Activated B cell treated with CpG ODN at 0.5 μM for 24 hours (primary cell): ENCODE measurements at regions not wholly inside any gene's neighbourhood (a gene's known extent, or its start where the extent isn't known, plus 50 kb on each side); places are given as distances from the start of the nearest gene placed in this dataset.
"Not testable (repeated sequence)": the region's sequence is repeated elsewhere in the genome, so short reads cannot be mapped to it uniquely, and the experiment has no call there.

Experiments
- ATAC-seq: fragments of 200-7000 bp; cut with Tn5 transposase; one replicate; pipeline ENCODE4 v1.10.0; 2021; ENCODE audit warnings: low read depth, mild to moderate bottlenecking, moderate library complexity
- CTCF ChIA-PET: fragments of 350-600 bp; sonication (Branson Sonifier 250); formaldehyde crosslinking; loops from one replicate; lab custom pipeline; 2021; ENCODE audit warnings: antibody characterized with exemption; lab: Charles Lee
- POLR2A ChIA-PET: fragments of 350-600 bp; sonication (Branson Sonifier 250); formaldehyde crosslinking; loops from one replicate; lab custom pipeline; 2021; ENCODE audit warnings: antibody characterized with exemption; lab: Charles Lee
- DNase-seq: peaks from one replicate; pipeline ENCODE4 v3.0.0; 2022
- H3K27ac Mint-ChIP-seq: one replicate; pipeline ENCODE4 v1.8.0; 2020; ENCODE audit warnings: mixed read lengths
- H3K27me3 Mint-ChIP-seq: one replicate; pipeline ENCODE4 v1.8.0; 2021; ENCODE audit warnings: mixed read lengths
- H3K36me3 Mint-ChIP-seq: one replicate; pipeline ENCODE4 v1.8.0; 2021; ENCODE audit warnings: low read depth, mixed read lengths
- H3K4me1 Mint-ChIP-seq: one replicate; pipeline ENCODE4 v1.8.0; 2021; ENCODE audit warnings: mixed read lengths
- H3K4me3 Mint-ChIP-seq: one replicate; pipeline ENCODE4 v1.8.0; 2020; ENCODE audit warnings: mild to moderate bottlenecking, mixed read lengths
- H3K9me3 Mint-ChIP-seq: one replicate; pipeline ENCODE4 v1.8.0; 2020; ENCODE audit warnings: mixed read lengths
- intact Hi-C: fragments of 100-400 bp; cut with micrococcal nuclease; formaldehyde crosslinking; loops from one replicate; pipeline ENCODE4 v1.15.1; 2024
- TF ChIP-seq, protein P1 (sequence below): fragments of 200-600 bp; IDR thresholded peaks from one replicate; pipeline ENCODE4 v1.8.0; 2022; ENCODE audit warnings: antibody characterized with exemption, mild to moderate bottlenecking

- no peaks in the 10 kb centered on the region for H3K27me3 Mint-ChIP-seq
- TF ChIP-seq, protein P1, sequence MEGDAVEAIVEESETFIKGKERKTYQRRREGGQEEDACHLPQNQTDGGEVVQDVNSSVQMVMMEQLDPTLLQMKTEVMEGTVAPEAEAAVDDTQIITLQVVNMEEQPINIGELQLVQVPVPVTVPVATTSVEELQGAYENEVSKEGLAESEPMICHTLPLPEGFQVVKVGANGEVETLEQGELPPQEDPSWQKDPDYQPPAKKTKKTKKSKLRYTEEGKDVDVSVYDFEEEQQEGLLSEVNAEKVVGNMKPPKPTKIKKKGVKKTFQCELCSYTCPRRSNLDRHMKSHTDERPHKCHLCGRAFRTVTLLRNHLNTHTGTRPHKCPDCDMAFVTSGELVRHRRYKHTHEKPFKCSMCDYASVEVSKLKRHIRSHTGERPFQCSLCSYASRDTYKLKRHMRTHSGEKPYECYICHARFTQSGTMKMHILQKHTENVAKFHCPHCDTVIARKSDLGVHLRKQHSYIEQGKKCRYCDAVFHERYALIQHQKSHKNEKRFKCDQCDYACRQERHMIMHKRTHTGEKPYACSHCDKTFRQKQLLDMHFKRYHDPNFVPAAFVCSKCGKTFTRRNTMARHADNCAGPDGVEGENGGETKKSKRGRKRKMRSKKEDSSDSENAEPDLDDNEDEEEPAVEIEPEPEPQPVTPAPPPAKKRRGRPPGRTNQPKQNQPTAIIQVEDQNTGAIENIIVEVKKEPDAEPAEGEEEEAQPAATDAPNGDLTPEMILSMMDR: no peak
Measured at GRCh38 chr1:83123019-83123418, 875.9 kb downstream of the TTLL7 start.

DNA sequence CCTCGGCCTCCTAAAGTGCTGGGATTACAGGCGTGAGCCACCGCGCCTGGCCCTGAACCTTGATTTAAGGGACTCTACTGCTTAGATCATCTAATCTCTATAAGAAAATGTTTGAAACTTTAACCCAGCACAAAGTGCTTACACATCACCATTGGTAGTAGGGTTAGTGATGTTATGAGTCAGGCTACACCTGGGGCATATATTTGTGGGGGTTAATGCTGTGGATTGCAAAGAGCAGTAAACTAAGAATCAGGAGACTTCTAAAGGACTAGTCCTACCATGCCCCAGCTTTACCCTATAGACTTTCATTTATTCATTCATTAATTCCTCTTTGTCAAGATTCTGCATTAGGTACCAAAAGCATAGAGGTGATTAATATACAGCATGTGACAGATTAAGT, 880.5 kb downstream of the TTLL7 start:
- no peaks in the 10 kb centered on the region for H3K27me3 Mint-ChIP-seq
- no peak for ATAC-seq
- DNase-seq: no peak
- H3K9me3 Mint-ChIP-seq: peaks cover 2% of the 10 kb centered on the region
- H3K27ac Mint-ChIP-seq: no peak overlapping the region
- POLR2A ChIA-PET: no interaction called here
- H3K4me1 Mint-ChIP-seq: no peaks in the 10 kb centered on the region
- CTCF ChIA-PET: no interaction called here
- TF ChIP-seq, protein P1: no peak
- H3K36me3 Mint-ChIP-seq: no peaks in the 10 kb centered on the region
- intact Hi-C loops: no loop called here
- H3K4me3 Mint-ChIP-seq: no peak overlapping the region

More at GRCh38 chr1:83123019-83123418, 875.9 kb downstream of the TTLL7 start:
- POLR2A ChIA-PET: no interaction called here
- intact Hi-C loops: loop anchor here (10.0 kb wide), 1 partner anchor 642 kb away; no protein-coding TSS in a partner anchor
- Mint-ChIP-seq H3K4me1 (no peaks in the 10 kb centered on the region), H3K4me3 (no peak overlapping the region), H3K27ac (no peak overlapping the region), H3K36me3 (no peaks in the 10 kb centered on the region), H3K9me3 (no peaks in the 10 kb centered on the region)
- CTCF ChIA-PET: no interaction called here
- ATAC-seq: no peak
- DNase-seq: no peak

DNA sequence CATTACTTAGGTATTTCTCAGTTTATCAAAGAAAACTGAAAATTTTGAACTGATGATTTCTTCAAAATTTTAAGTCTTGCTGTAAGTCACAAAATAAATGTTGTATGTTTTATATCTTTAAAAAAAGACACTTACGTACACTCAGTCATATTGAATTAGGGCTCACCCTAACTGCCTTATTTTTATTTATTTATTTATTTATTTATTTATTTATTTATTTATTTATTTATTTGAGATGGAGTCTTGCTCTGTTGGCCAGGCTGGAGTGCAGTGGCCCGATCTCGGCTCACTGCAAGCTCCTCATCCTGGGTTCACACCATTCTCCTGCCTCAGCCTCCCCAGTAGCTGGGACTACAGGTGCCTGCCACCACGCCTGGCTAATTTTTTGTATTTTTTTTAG, 881.9 kb downstream of the TTLL7 start:
- DNase-seq, H3K36me3 Mint-ChIP-seq, H3K4me3 Mint-ChIP-seq, H3K27ac Mint-ChIP-seq, intact Hi-C loops, POLR2A ChIA-PET, ATAC-seq, H3K27me3 Mint-ChIP-seq, CTCF ChIA-PET, H3K9me3 Mint-ChIP-seq, H3K4me1 Mint-ChIP-seq: not testable (repeated sequence)

DNA sequence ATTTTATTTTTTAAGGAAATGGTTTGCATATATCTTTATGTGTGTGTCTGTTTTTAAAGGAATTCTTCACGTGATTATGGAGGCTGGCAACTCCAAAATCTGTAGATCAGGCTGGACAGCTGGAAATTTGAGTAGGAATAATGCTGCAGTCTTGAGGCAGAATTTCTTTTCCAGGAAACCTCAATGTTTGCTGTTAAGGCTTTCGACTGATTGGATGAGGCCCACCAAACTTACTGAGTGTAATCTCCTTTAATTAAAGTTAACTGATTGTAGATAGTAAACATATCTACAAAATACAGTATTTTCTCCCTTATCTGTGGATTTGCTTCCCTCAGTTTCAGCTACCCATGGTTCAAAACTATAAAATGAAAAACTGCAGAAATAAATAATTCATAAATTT, 883.1 kb downstream of the TTLL7 start:
- no peaks in the 10 kb centered on the region for H3K36me3 Mint-ChIP-seq
- POLR2A ChIA-PET: no interaction called here
- peaks cover 2% of the 10 kb centered on the region for H3K9me3 Mint-ChIP-seq
- ATAC-seq (no peak), DNase-seq (no peak)
- intact Hi-C loops: no loop called here
- CTCF ChIA-PET: no interaction called here
- H3K27me3 Mint-ChIP-seq: no peaks in the 10 kb centered on the region
- H3K4me1 Mint-ChIP-seq: no peaks in the 10 kb centered on the region
- TF ChIP-seq, protein P1: no peak
- H3K4me3 Mint-ChIP-seq: no peak overlapping the region
- H3K27ac Mint-ChIP-seq: no peak overlapping the region

DNA sequence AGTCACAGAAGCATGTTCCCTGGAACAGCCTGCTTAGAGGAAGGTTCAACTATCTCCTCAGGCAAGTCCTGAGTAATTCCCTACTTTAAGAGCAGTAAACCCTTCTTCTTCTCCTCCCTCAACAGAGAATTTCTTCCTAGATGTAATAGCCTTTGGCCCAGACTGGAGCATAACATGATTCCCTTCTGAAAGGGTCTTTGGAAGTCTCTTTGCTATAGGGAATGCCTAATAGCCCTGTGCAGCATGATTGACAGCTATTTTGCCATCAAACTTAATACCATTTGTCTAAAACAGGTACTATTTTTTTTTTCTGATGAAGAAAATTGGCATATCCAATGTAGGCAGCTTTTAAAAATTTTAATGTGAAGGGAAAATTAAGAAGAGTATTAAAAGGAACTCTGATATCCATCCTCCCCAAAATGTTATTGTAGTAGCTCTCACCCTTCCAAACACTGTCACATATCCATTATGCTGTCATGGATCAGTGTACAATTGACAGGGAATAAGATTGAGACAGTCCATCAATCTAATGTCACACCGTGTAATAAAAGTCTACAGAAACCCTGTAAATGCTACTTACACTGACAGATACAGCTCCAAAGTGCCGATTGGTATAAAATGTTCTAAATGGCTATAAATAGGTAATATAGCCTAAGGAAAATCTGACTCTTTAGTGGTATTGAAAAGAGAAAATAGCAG, 884.6 kb downstream of the TTLL7 start:
- H3K4me3 Mint-ChIP-seq: no peak overlapping the region
- ChIA-PET CTCF (no interaction called here), POLR2A (interaction anchor here (0.7 kb wide), 1 partner anchor 679 kb away, joined by 3 read pairs; no protein-coding TSS in a partner anchor)
- no peak for DNase-seq
- H3K27ac Mint-ChIP-seq: no peak overlapping the region
- peaks cover 2% of the 10 kb centered on the region for H3K9me3 Mint-ChIP-seq
- no peaks in the 10 kb centered on the region for H3K27me3 Mint-ChIP-seq
- intact Hi-C loops: no loop called here
- no peaks in the 10 kb centered on the region for H3K36me3 Mint-ChIP-seq
- no peaks in the 10 kb centered on the region for H3K4me1 Mint-ChIP-seq
- TF ChIP-seq, protein P1: no peak
- no peak for ATAC-seq
